Left ventricle myocardium superior (tissue), 1 donor: ENCODE measurements at regions not wholly inside any gene's neighbourhood (a gene's known extent, or its start where the extent isn't known, plus 50 kb on each side); places are given as distances from the start of the nearest gene placed in this dataset.
"Not testable (repeated sequence)": the region's sequence is repeated elsewhere in the genome, so short reads cannot be mapped to it uniquely, and the experiment has no call there.

Experiments
- ATAC-seq: fragments of 200-7000 bp; cut with Tn5 transposase; one replicate; pipeline ENCODE4 v1.9.1; 2020; ENCODE audit warnings: mild to moderate bottlenecking, moderate library complexity
- DNase-seq: peaks from one replicate; pipeline ENCODE4 v3.0.0-alpha.2; 2020
- intact Hi-C: fragments of 100-400 bp; cut with micrococcal nuclease; formaldehyde crosslinking; loops from one replicate; pipeline ENCODE4 v1.11.0; 2022
- donor health status: DM: no; HTN: yes; CAD: no; lungs with severe emphysema.

GRCh38 chr10:93216341-93216985 is 142.8 kb downstream of the CYP26A1 start:
- intact Hi-C loops: no loop called here
- no peak for DNase-seq

DNA sequence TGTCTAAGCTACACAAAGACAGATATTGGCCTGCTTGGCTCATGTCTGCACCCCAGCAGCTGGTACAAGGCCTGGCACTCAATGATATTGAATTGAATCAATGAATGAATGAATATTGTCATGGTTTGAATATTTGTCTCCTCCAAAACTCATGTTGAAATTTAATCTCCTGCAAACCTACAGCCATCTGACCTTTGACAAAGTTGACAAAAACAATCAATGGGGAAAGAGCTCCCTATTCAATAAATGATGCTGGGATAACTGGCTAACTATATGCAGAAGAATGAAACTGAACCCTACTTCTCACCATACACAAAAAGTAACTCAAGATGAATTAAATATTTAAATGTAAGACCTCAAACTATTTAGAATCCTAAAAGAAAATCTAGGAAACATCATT is 144.7 kb downstream of the CYP26A1 start:
- no peak for DNase-seq
- intact Hi-C loops: no loop called here
- no peak for ATAC-seq

More at GRCh38 chr10:93216341-93216985, 142.8 kb downstream of the CYP26A1 start:
- ATAC-seq: no peak

GRCh38 chr10:93219347-93219746 is 145.7 kb downstream of the CYP26A1 start:
- DNase-seq: no peak
- ATAC-seq: no peak
- intact Hi-C loops: no loop called here

- intact Hi-C loops: no loop called here
- DNase-seq (no peak), ATAC-seq (no peak)
Observed at GRCh38 chr10:93220296-93221170, 146.8 kb downstream of the CYP26A1 start.

GRCh38 chr10:93221171-93221496 is 147.4 kb downstream of the CYP26A1 start:
- ATAC-seq: no peak
- intact Hi-C loops: no loop called here
- no peak for DNase-seq

DNA sequence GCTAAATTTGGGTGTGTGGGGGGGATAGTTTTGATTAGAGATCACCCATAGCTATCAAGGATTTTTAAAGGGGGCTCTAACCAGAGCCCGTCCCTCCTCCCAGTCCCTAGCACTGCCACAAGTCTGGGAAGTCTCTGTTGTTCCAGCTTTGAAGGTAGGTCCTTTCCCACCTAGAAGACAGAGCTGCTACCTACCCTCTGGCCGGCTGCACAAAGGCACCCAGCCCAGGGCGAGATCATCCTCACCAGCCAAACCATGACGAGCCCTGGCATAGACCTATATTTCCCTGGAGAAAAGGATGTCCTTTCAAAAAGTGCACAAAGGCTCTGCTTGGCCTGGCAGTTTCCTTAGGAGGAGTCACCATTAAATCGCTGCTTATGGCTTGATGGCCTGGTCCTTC is 147.8 kb downstream of the CYP26A1 start:
- DNase-seq (no peak), ATAC-seq (no peak)
- intact Hi-C loops: no loop called here

GRCh38 chr10:93222211-93222754 is 148.6 kb downstream of the CYP26A1 start:
- ATAC-seq (no peak), DNase-seq (no peak)
- intact Hi-C loops: no loop called here

DNA sequence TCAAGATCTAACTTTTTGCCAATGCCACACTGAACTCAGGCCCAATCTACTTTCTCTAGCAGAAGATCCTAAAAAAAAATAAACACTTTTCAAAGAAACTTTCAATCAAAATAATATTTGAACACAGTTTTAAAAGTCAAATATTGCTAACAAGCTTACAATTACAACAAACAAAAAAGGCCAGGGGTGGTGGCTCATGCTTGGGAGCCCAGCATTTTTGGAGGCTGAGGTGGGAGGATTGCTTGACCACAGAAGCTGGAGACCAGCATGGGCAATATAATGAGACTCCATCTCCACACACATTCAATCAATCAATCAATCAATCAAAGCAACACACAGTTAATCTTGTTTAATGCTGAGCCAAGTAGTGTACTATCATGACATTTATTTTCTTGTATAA is 149.2 kb downstream of the CYP26A1 start:
- intact Hi-C loops: no loop called here
- ATAC-seq (no peak), DNase-seq (no peak)

DNA sequence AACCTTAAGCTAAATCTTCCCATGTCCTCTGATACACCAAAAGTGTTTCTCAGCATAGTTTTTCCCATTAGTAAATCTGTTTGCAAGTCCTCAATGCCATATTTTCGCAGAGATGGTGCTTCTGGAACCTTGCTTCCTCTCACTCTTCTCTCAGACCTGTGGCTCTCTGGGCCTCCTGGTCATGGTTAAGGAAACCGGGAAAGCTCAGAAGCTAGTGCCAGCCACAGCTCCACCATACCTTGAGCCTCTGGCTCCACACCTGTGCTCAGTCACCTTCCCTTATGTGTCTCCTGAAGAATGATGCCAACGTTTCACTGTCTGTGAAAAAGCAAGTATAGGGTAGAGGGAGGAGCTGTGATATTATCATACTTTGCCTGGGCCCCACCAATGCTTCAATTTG is 149.6 kb downstream of the CYP26A1 start:
- intact Hi-C loops: no loop called here
- ATAC-seq (no peak), DNase-seq (no peak)

DNA sequence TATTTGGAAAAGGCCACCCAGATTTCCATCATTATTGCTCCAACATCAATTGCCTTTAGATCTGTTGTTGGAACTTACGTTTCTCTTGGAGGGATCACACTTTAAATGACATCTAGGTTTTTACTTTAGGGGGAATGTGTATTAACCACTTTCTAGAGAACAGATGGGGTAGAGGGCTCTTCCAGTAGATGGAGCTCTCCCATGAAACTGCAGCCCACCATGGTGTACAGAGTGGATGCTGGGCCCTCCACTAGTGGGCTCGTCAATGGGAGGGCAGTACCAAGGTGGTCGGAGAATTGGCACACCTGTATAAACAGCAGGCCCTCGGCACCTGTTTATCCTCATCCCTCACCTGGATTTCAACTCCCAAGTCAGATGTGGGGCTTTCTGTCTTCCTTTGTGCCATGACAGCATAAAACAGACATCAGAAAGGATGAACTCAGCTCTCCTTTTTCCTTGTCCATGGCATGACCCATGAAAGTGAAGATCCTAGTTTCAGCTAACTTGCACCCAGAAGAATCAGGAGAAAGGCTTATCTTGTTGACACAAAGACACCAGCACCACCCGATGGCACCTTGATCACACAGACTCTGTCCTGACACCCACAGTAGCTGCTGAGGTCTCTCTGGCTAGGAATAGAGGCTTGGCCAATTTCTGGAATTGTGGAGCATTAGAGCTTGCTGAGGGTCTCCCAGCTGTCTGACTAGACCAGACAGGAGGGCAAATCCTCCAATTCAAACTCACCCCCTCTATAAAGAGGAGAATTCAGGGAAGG is 150.5 kb downstream of the CYP26A1 start:
- DNase-seq (no peak), ATAC-seq (no peak)
- intact Hi-C loops: no loop called here

GRCh38 chr10:93225938-93226337 is 152.2 kb downstream of the CYP26A1 start:
- ATAC-seq (peak; percentile 58), DNase-seq (no peak)
- intact Hi-C loops: no loop called here

DNA sequence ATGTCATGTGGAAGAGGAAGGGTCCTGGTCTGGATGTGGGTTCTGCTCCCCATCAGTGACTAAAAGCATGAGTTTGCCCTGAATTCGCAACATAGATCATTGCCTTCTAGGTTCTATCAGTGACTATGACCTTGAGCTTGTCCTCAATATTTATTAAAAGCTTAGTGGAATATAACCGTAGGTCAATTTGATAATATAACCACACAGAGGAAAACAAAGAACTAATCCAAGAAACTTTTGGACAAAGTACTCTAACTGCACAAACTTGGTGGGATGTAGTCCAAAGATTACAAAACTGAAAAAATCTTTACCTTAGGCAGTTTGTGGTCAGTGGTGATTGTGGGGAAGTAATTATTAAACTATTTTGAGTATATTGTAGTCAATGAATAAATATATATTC is 152.9 kb downstream of the CYP26A1 start:
- intact Hi-C loops: no loop called here
- DNase-seq (no peak), ATAC-seq (no peak)

DNA sequence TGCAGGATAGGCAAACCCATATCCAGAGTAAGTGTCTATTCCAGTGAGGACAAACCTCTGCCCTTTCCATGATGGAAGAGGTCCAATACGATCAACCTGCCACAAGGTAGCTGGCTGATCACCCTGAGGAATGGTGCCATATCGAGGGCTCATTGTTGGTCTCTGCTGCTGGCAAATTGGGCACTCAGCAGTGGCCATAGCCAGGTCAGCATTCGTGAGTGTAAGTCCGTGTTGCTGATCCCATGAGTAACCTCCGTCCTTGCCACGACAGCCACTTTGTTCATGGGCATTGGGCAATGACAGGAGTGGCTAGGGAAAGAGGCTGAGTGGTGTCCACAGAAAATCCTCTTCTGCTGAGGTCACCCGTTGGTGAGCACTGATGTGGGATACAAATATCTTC is 156.9 kb downstream of the CYP26A1 start:
- ATAC-seq, DNase-seq, intact Hi-C loops: not testable (repeated sequence)

DNA sequence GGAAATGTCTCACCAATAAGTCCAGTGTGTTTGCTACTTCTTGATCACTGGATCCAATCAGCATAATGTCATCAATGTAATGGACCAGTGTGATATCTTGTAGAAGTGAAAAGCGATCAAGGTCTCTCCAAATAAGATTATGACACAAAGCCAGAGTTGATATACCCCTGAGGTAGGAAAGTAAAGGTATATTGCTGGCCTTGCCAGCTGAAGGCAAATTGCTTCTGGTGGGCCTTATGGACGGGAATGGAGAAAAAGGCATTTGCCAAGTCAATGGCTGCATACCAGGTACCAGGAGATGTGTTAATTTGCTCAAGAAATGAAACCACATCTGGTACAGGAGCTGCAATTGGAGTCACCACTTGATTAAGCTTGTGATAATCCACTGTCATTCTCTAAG is 158.5 kb downstream of the CYP26A1 start:
- DNase-seq, ATAC-seq, intact Hi-C loops: not testable (repeated sequence)

GRCh38 chr10:93234940-93235339 is 161.2 kb downstream of the CYP26A1 start:
- intact Hi-C loops, ATAC-seq, DNase-seq: not testable (repeated sequence)

GRCh38 chr10:93235686-93236085 is 162.0 kb downstream of the CYP26A1 start:
- intact Hi-C loops: no loop called here
- peak; percentile 42 for ATAC-seq
- DNase-seq: no peak

DNA sequence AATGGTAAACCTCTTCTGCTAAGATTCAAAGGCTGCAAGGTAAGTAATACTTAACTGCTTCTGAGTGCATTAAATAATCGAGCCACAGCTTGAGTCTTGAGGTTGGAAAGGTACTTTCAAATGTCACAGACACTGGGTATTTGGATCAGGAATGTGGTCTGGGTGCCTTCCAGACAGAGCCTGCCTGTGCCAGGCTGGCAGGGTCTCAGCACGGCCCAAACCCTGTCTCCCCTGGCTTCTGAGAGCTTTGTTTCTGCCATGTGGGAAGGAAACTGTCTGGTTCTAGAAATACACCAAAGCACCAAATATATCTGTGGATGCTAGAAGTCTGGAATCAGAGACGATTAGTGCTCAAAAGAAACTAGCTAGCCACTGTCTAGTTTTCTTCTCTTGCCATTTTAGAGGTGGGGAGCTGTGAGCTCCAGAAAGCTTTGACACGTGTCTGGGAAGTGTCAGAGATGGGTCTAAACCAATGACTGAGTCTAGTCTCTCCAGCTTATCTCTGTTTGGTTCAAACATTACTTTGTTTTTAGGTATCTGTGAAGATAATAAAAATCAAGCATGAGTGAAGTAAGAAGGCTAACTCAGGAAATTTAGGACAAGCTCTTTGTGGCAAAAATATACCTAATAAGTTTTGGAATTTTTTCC is 162.8 kb downstream of the CYP26A1 start:
- intact Hi-C loops: no loop called here
- DNase-seq: no peak
- ATAC-seq: peak; percentile 76

DNA sequence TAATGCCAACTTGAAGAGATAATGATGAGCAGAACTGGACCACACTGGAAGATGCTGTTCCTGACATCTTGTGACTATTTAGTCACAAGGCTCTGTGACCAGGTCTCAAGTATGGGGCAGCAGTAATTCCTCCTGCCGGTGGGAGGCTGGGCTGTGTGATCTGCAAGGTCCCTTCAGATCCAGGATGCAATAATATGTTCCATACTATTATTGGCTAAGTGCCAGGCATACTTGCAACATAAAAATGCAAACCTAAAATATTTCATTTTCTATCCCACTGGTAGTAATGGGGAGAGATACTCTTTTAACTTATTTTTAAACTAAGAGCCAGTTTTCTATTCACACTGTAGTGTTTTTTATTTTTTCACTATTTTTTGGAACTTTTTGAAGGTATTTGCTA is 171.5 kb downstream of the CYP26A1 start:
- no peak for ATAC-seq
- intact Hi-C loops: no loop called here
- DNase-seq: no peak

- intact Hi-C loops: no loop called here
- ATAC-seq (no peak), DNase-seq (no peak)
Observed at GRCh38 chr10:93245779-93246178, 172.1 kb downstream of the CYP26A1 start.
